Heart left ventricle (tissue), 13 donors: ENCODE measurements at regions not wholly inside any gene's neighbourhood (a gene's known extent, or its start where the extent isn't known, plus 50 kb on each side); places are given as distances from the start of the nearest gene placed in this dataset.

Source experiments
- CTCF ChIP-seq, 12 donors: fragments of 200-600 bp; sonication (generic) in 4 of 12; IDR thresholded peaks; one replicate each; pipeline versions ENCODE4 v1.5.0 to v1.8.0; 2018 to 2022; ENCODE audit warnings: antibody characterized with exemption in 12 of 12, mild to moderate bottlenecking in 5 of 12
- POLR2A ChIP-seq, 2 donors: fragments of 450-650 bp; IDR thresholded peaks; one replicate each; pipeline ENCODE4 v1.6.1; 2017; ENCODE audit warnings: antibody characterized with exemption in 2 of 2, mild to moderate bottlenecking in 2 of 2, moderate library complexity in 2 of 2
- donor health status: ischemic (EF 13 %, LVEDD 7.1; RV severe dilation, severe dysfunction).
- donor health status: DM: no; HTN: yes; CAD: no.
- donor health status: DM: no; HTN: no; CAD: no.
- donor health status: ischemic (EF 25% LVEDD 6.9; RV normal size, moderate dysfunction).
- donor health status: ischemic (EF 25% LVEDD 5.7; RV mildly dilated, moderate dysfunction).
- donor health status: ischemic (EF 35%, LVEDD 5.7; RV mildly dilated, moderate dysfunction).
- donor health status: nonischemic (EF 11% LVEDD 7.7; RV severe dilation, severe dysfunction).
- donor health status: DM: yes; HTN: yes; CAD: no.
- donor health status: PGD.
- donor health status: ischemic (EF 29% LVEDD 5.4; RV normal size, mild dysfunction).
- donor health status: nonischemic (EF 23%, LVEDD 6.1; RV moderate dilation, normal function).

- TF ChIP-seq CTCF (IDR thresholded peaks at IDR 0.05) (no peak), POLR2A (IDR thresholded peaks at IDR 0.05) (no peak)
Measured at GRCh38 chr17:69630056-69630635, 215.6 kb downstream of the MAP2K6 start.
